Gastrocnemius medialis (tissue), 4 donors: ENCODE measurements at regions not wholly inside any gene's neighbourhood (a gene's known extent, or its start where the extent isn't known, plus 50 kb on each side); places are given as distances from the start of the nearest gene placed in this dataset.

Experiments used
- CTCF ChIP-seq, 5 experiments: fragments of 450-650 bp in 3 of 5; fragments of 200-600 bp in 2 of 5; sonication (generic) in 2 of 5; IDR thresholded peaks in 4 of 5; conservative IDR thresholded peaks in 1 of 5; 1 replicate in 4 of 5; 2 replicates in 1 of 5; pipeline ENCODE4 v1.5.1; 2016 to 2019; ENCODE audit warnings: antibody characterized with exemption in 5 of 5, mild to moderate bottlenecking in 3 of 5, moderate library complexity in 3 of 5
- POLR2A ChIP-seq, 2 donors: fragments of 450-650 bp; IDR thresholded peaks; one replicate each; pipeline ENCODE4 v1.6.1; 2017; ENCODE audit warnings: antibody characterized with exemption in 2 of 2, mild to moderate bottlenecking in 2 of 2, moderate library complexity in 2 of 2

GRCh38 chr1:214898161-214898560 is 184.4 kb upstream of the KCNK2 start:
- TF ChIP-seq CTCF (IDR thresholded peaks at IDR 0.05 in 4 of 5, conservative IDR thresholded peaks at IDR 0.05 in 1 of 5) (no peak), POLR2A (IDR thresholded peaks at IDR 0.05) (no peak)
